ENCODE measurements at regions not wholly inside any gene's neighbourhood (a gene's known extent, or its start where the extent isn't known, plus 50 kb on each side); places are given as distances from the start of the nearest gene placed in this dataset.

DNA sequence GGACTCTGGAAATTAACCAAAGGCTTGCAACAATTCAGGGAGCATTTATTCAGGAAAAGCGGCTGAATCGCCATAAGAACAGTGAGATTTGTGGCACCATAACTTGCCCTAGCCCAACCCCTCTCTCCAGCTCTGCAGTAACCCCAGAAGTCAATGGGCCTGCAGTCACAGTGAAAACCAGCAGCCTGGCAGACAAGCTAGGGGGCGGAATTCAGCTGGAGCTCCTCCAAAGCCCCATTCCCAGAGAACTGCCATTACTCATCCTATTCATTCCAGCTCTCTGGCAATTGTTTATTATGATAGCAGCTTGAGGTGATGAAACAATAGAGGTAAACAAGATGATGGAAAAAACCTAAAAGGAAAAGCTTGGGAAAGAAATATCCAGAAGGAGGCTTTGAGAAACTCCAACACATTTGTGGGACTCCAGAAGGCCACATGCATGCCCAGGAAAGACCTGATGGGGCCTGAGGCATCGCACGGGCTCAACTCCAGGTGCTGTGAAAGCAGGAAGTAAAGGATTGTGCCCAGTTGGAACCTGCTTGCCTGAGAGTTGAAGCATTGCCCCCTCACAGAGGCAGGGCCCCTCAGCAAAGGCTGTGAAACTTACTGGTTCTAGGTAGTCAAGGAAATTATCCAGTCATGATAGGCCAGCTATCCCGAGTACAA is 126.7 kb downstream of the TWIST2 start (continued):
- TF ChIP-seq, protein P1, sequence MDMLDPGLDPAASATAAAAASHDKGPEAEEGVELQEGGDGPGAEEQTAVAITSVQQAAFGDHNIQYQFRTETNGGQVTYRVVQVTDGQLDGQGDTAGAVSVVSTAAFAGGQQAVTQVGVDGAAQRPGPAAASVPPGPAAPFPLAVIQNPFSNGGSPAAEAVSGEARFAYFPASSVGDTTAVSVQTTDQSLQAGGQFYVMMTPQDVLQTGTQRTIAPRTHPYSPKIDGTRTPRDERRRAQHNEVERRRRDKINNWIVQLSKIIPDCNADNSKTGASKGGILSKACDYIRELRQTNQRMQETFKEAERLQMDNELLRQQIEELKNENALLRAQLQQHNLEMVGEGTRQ (IDR thresholded peaks at IDR 0.05; ENCODE audit: low read depth, low read length): no peak

DNA sequence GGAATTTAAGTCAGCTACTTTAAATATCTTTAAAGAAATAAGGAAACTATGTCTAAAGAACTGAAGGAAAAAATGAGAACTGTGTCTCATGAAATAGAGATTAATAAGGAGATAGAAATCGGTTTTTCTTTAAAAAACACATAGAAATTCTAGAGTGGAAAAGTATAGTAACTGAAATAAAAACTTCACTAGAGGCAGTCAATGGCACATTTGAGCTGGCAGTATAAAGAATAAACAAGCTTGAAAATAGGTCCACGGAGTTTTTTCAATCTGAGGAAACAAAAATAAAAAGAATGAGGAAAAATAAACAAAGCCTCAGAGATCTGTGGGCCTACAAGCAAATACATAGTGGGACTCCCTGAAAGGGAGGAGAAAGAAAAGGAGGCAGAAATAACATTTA is 127.5 kb downstream of the TWIST2 start:
- H3K36me3 ChIP-seq (ENCODE audit: control insufficient read depth, insufficient read depth, low read length): no peaks in the 10 kb centered on the region
- peaks cover 10% of the 10 kb centered on the region for H3K4me1 ChIP-seq (ENCODE audit: control insufficient read depth, insufficient read depth, low read length)
- no peak overlapping the region for H3K4ac ChIP-seq (ENCODE audit: low read depth, low read length)
- H2BK5ac ChIP-seq (ENCODE audit: low read depth, low read length, poor library complexity, severe bottlenecking): no peak overlapping the region
- H3K4me3 ChIP-seq (ENCODE audit: insufficient read depth, low read depth, low read length): no peak overlapping the region
- no peaks in the 10 kb centered on the region for H4K20me1 ChIP-seq (ENCODE audit: insufficient read depth, low read length)
- no peak overlapping the region for H2BK15ac ChIP-seq (ENCODE audit: low read depth, low read length)
- H3K79me1 ChIP-seq (ENCODE audit: low read depth in 1 of 2, low read length in 2 of 2): no peaks in the 10 kb centered on the region
- H4K5ac ChIP-seq (ENCODE audit: low read depth, low read length): no peak overlapping the region
- H2BK120ac ChIP-seq (ENCODE audit: low read depth, low read length): no peak overlapping the region
- in situ Hi-C loops (cut with MboI; ENCODE audit: low sequenced_read_pairs): no loop called here
- dilution Hi-C loops (cut with HindIII; ENCODE audit: low sequenced_read_pairs, unreplicated experiment): no loop called here
- TF ChIP-seq SMC3 (IDR thresholded peaks at IDR 0.05; ENCODE audit: low read depth, low read length) (no peak), FOS (IDR thresholded peaks at IDR 0.05; ENCODE audit: low read depth, low read length) (no peak)
- no peak overlapping the region for H3K27ac ChIP-seq (ENCODE audit: insufficient read depth, low read length)
- H4K91ac ChIP-seq (ENCODE audit: insufficient read depth, low read depth, low read length): no peak overlapping the region
- H3K9ac ChIP-seq (ENCODE audit: low read depth, low read length): no peak overlapping the region
- H3K9me3 ChIP-seq (ENCODE audit: control insufficient read depth, insufficient read depth, low read length): peaks cover 2% of the 10 kb centered on the region; the same call in 1 of the 2 replicates
- H2AK9ac ChIP-seq (replicated peaks; ENCODE audit: low read depth, low read length, poor library complexity): no peak overlapping the region
- H3K9me1 ChIP-seq (ENCODE audit: insufficient read depth, low read length): peaks cover 3% of the 10 kb centered on the region; the same call in 1 of the 2 replicates
- H2AFZ ChIP-seq (replicated peaks; ENCODE audit: low read length, poor library complexity): no peak overlapping the region
- intact Hi-C loops (cut with micrococcal nuclease): loop anchor here (2.0 to 10.0 kb wide), 3 partner anchors 127 to 251 kb away; partner anchors contain the start of gene TWIST2
- no peak overlapping the region for H3K18ac ChIP-seq (ENCODE audit: low read depth, low read length)
- no peak for DNase-seq
- H3K14ac ChIP-seq (replicated peaks; ENCODE audit: low read depth, low read length): no peak overlapping the region
- no peak overlapping the region for H3K56ac ChIP-seq (ENCODE audit: extremely low read depth, insufficient read depth, low read length)
- WGBS, 2 experiments (ENCODE audit: extremely low coverage in 2 of 2, insufficient read length in 1 of 2): no CpG with 5 or more reads among the region's 2 CpGs
- no peak overlapping the region for H2BK20ac ChIP-seq (ENCODE audit: low read depth, low read length)
- POLR2A ChIA-PET (ENCODE audit: unreplicated experiment): no interaction called here
- no peak overlapping the region for H4K8ac ChIP-seq (ENCODE audit: low read depth in 2 of 2, low read length in 2 of 2)
- CTCF ChIA-PET: no interaction called here
- H3K23ac ChIP-seq (ENCODE audit: low read depth, low read length): no peak overlapping the region
- no TSS peak for BruUV-seq (replicated peaks)
- H3K27me3 ChIP-seq (ENCODE audit: control insufficient read depth, insufficient read depth, low read length): no peaks in the 10 kb centered on the region; the same call in 1 of the 2 replicates
- no peak overlapping the region for H2AK5ac ChIP-seq (ENCODE audit: low read depth, low read length)
- no peak for ATAC-seq (ENCODE audit: low read depth)
- H3K4me2 ChIP-seq (ENCODE audit: low read depth, low read length): no peak overlapping the region
